ENCODE measurements at regions not wholly inside any gene's neighbourhood (a gene's known extent, or its start where the extent isn't known, plus 50 kb on each side); places are given as distances from the start of the nearest gene placed in this dataset.

- no peak for TF ChIP-seq CTCF (IDR thresholded peaks at IDR 0.05; ENCODE audit: insufficient read depth, low read length, missing control alignments)
- CTCF ChIA-PET = no interaction called here
- DNase-seq (ENCODE audit: low read depth, low spot score) = no peak
- H3K4me3 ChIP-seq (ENCODE audit: low read depth, low read length) = no peak overlapping the region
- POLR2A ChIA-PET = interaction anchor here (0.6 kb wide), 1 partner anchor 22 kb away, joined by 3 read pairs; no protein-coding TSS in a partner anchor
Measured at GRCh38 chr7:46835556-46835955, 746.4 kb downstream of the TNS3 start.

GRCh38 chr7:46834921-46835320 is 747.0 kb downstream of the TNS3 start:
- no peak overlapping the region for H3K4me3 ChIP-seq (ENCODE audit: low read depth, low read length)
- ChIA-PET CTCF (no interaction called here), POLR2A (interaction anchor here (0.6 kb wide), 1 partner anchor 21 kb away, joined by 3 read pairs; no protein-coding TSS in a partner anchor)
- no peak for TF ChIP-seq CTCF (IDR thresholded peaks at IDR 0.05; ENCODE audit: insufficient read depth, low read length, missing control alignments)
- DNase-seq (ENCODE audit: low read depth, low spot score) = no peak

- DNase-seq (ENCODE audit: low read depth, low spot score) = no peak
- CTCF ChIA-PET = interaction anchor here (1.1 to 1.8 kb wide), 2 partner anchors 16 to 21 kb away, joined by 4 to 5 read pairs; no protein-coding TSS in a partner anchor
- no peak for TF ChIP-seq CTCF (IDR thresholded peaks at IDR 0.05; ENCODE audit: insufficient read depth, low read length, missing control alignments)
- POLR2A ChIA-PET = interaction anchor here (0.7 kb wide), 1 partner anchor 100 kb away, joined by 4 read pairs; no protein-coding TSS in a partner anchor
- H3K4me3 ChIP-seq (ENCODE audit: low read depth, low read length) = no peak overlapping the region
Measured at GRCh38 chr7:46833197-46833596, 748.7 kb downstream of the TNS3 start.

- ChIA-PET CTCF (interaction anchor here (1.1 to 1.8 kb wide), 2 partner anchors 15 to 22 kb away, joined by 4 to 5 read pairs; no protein-coding TSS in a partner anchor), POLR2A (no interaction called here)
- TF ChIP-seq CTCF (IDR thresholded peaks at IDR 0.05; ENCODE audit: insufficient read depth, low read length, missing control alignments) = no peak
- DNase-seq (ENCODE audit: low read depth, low spot score) = no peak
- H3K4me3 ChIP-seq (ENCODE audit: low read depth, low read length) = no peak overlapping the region
Measured at GRCh38 chr7:46832136-46832535, 749.8 kb downstream of the TNS3 start.

- no peak for TF ChIP-seq CTCF (IDR thresholded peaks at IDR 0.05; ENCODE audit: insufficient read depth, low read length, missing control alignments)
- CTCF ChIA-PET = no interaction called here
- POLR2A ChIA-PET = no interaction called here
- no peak overlapping the region for H3K4me3 ChIP-seq (ENCODE audit: low read depth, low read length)
- DNase-seq (ENCODE audit: low read depth, low spot score) = no peak
Measured at GRCh38 chr7:46819819-46820218, 762.1 kb downstream of the TNS3 start.

GRCh38 chr7:46814516-46815250 is 767.2 kb downstream of the TNS3 start:
- no peak for TF ChIP-seq CTCF (IDR thresholded peaks at IDR 0.05; ENCODE audit: insufficient read depth, low read length, missing control alignments)
- H3K4me3 ChIP-seq (ENCODE audit: low read depth, low read length) = no peak overlapping the region
- CTCF ChIA-PET = no interaction called here
- DNase-seq (ENCODE audit: low read depth, low spot score) = no peak
- POLR2A ChIA-PET = interaction anchor here (0.6 to 0.7 kb wide), 3 partner anchors 12 to 107 kb away, joined by 3 read pairs; no protein-coding TSS in a partner anchor

All from AG04449 (cell line).